Heart left ventricle (tissue), 13 donors: ENCODE measurements at regions not wholly inside any gene's neighbourhood (a gene's known extent, or its start where the extent isn't known, plus 50 kb on each side); places are given as distances from the start of the nearest gene placed in this dataset.

Experiments used
- CTCF ChIP-seq, 12 donors: fragments of 200-600 bp; sonication (generic) in 4 of 12; IDR thresholded peaks; one replicate each; pipeline versions ENCODE4 v1.5.0 to v1.8.0; 2018 to 2022; ENCODE audit warnings: antibody characterized with exemption in 12 of 12, mild to moderate bottlenecking in 5 of 12
- POLR2A ChIP-seq, 2 donors: fragments of 450-650 bp; IDR thresholded peaks; one replicate each; pipeline ENCODE4 v1.6.1; 2017; ENCODE audit warnings: antibody characterized with exemption in 2 of 2, mild to moderate bottlenecking in 2 of 2, moderate library complexity in 2 of 2
- donor health status: ischemic (EF 13 %, LVEDD 7.1; RV severe dilation, severe dysfunction).
- donor health status: DM: no; HTN: yes; CAD: no.
- donor health status: DM: no; HTN: no; CAD: no.
- donor health status: ischemic (EF 25% LVEDD 6.9; RV normal size, moderate dysfunction).
- donor health status: ischemic (EF 25% LVEDD 5.7; RV mildly dilated, moderate dysfunction).
- donor health status: ischemic (EF 35%, LVEDD 5.7; RV mildly dilated, moderate dysfunction).
- donor health status: nonischemic (EF 11% LVEDD 7.7; RV severe dilation, severe dysfunction).
- donor health status: DM: yes; HTN: yes; CAD: no.
- donor health status: PGD.
- donor health status: ischemic (EF 29% LVEDD 5.4; RV normal size, mild dysfunction).
- donor health status: nonischemic (EF 23%, LVEDD 6.1; RV moderate dilation, normal function).

- no peak for TF ChIP-seq CTCF (IDR thresholded peaks at IDR 0.05)
- no peak for TF ChIP-seq POLR2A (IDR thresholded peaks at IDR 0.05)
These were observed 1052.2 kb upstream of the SPRY2 start for GRCh38 chr13:81393110-81393509.
